Activated CD4-positive, alpha-beta memory T cell treated with anti-CD3 and anti-CD28 coated beads for 36 hours (primary cell): ENCODE measurements at regions not wholly inside any gene's neighbourhood (a gene's known extent, or its start where the extent isn't known, plus 50 kb on each side); places are given as distances from the start of the nearest gene placed in this dataset.
"Not testable (repeated sequence)": the region's sequence is repeated elsewhere in the genome, so short reads cannot be mapped to it uniquely, and the experiment has no call there.

ENCODE experiments used
- CTCF ChIA-PET: fragments of 350-600 bp; sonication (Branson Sonifier 250); formaldehyde crosslinking; loops from one replicate; lab custom pipeline; 2021; ENCODE audit warnings: antibody characterized with exemption, inconsistent platforms; lab: Charles Lee
- POLR2A ChIA-PET: fragments of 350-600 bp; sonication (Branson Sonifier 250); formaldehyde crosslinking; loops from one replicate; lab custom pipeline; 2021; ENCODE audit warnings: antibody characterized with exemption; lab: Charles Lee
- DNase-seq: peaks from one replicate; pipeline ENCODE4 v3.0.0-alpha.2; 2020
- H3K27ac Mint-ChIP-seq: one replicate; pipeline ENCODE4 v1.8.0; 2021; ENCODE audit warnings: mixed read lengths
- H3K27me3 Mint-ChIP-seq: one replicate; pipeline ENCODE4 v1.8.0; 2021; ENCODE audit warnings: mixed read lengths
- H3K36me3 Mint-ChIP-seq: one replicate; pipeline ENCODE4 v1.8.0; 2021; ENCODE audit warnings: mixed read lengths
- H3K4me1 Mint-ChIP-seq: one replicate; pipeline ENCODE4 v1.8.0; 2021; ENCODE audit warnings: low read depth, mixed read lengths
- H3K4me3 Mint-ChIP-seq: one replicate; pipeline ENCODE4 v1.8.0; 2021; ENCODE audit warnings: mild to moderate bottlenecking, mixed read lengths
- H3K9me3 Mint-ChIP-seq: one replicate; pipeline ENCODE4 v1.8.0; 2021; ENCODE audit warnings: mixed read lengths
- intact Hi-C: fragments of 100-400 bp; cut with micrococcal nuclease; formaldehyde crosslinking; loops from one replicate; pipeline ENCODE4 v1.15.1; 2023

GRCh38 chr14:53260286-53260685 lies 107.2 kb upstream of the DDHD1 start:
- Mint-ChIP-seq H3K27ac (no peak overlapping the region), H3K4me3 (no peak overlapping the region), H3K4me1 (no peaks in the 10 kb centered on the region), H3K9me3 (peaks cover 20% of the 10 kb centered on the region), H3K27me3 (no peaks in the 10 kb centered on the region), H3K36me3 (peaks cover 5% of the 10 kb centered on the region)
- DNase-seq, result no peak
- ChIA-PET POLR2A (no interaction called here), CTCF (no interaction called here)
- intact Hi-C loops, result no loop called here

GRCh38 chr14:53252141-53252540 lies 99.0 kb upstream of the DDHD1 start:
- H3K4me3 Mint-ChIP-seq, result no peak overlapping the region
- intact Hi-C loops, result no loop called here
- H3K27ac Mint-ChIP-seq, result no peak overlapping the region
- no peak for DNase-seq
- H3K36me3 Mint-ChIP-seq, result peaks cover 2% of the 10 kb centered on the region
- H3K4me1 Mint-ChIP-seq, result no peaks in the 10 kb centered on the region
- H3K9me3 Mint-ChIP-seq, result peaks cover 9% of the 10 kb centered on the region
- H3K27me3 Mint-ChIP-seq, result peaks cover 3% of the 10 kb centered on the region
- POLR2A ChIA-PET, result no interaction called here
- CTCF ChIA-PET, result no interaction called here

GRCh38 chr14:53249059-53249458 lies 95.9 kb upstream of the DDHD1 start:
- H3K27me3 Mint-ChIP-seq, result peaks cover 3% of the 10 kb centered on the region
- no peak for DNase-seq
- peaks cover 2% of the 10 kb centered on the region for H3K9me3 Mint-ChIP-seq
- ChIA-PET POLR2A (no interaction called here), CTCF (interaction anchor here (0.5 kb wide), 1 partner anchor 32 kb away, joined by 3 read pairs; no protein-coding TSS in a partner anchor)
- intact Hi-C loops, result no loop called here
- no peak overlapping the region for H3K4me3 Mint-ChIP-seq
- H3K36me3 Mint-ChIP-seq, result peaks cover 1% of the 10 kb centered on the region
- no peak overlapping the region for H3K27ac Mint-ChIP-seq
- H3K4me1 Mint-ChIP-seq, result no peaks in the 10 kb centered on the region

GRCh38 chr14:53247596-53248370 lies 94.7 kb upstream of the DDHD1 start:
- H3K4me1 Mint-ChIP-seq, result no peaks in the 10 kb centered on the region
- ChIA-PET CTCF (no interaction called here), POLR2A (no interaction called here)
- H3K4me3 Mint-ChIP-seq, result no peak overlapping the region
- intact Hi-C loops, result no loop called here
- H3K27ac Mint-ChIP-seq, result no peak overlapping the region
- peaks cover 2% of the 10 kb centered on the region for H3K27me3 Mint-ChIP-seq
- DNase-seq, result no peak
- peaks cover 10% of the 10 kb centered on the region for H3K9me3 Mint-ChIP-seq
- H3K36me3 Mint-ChIP-seq, result peaks cover under 1% of the 10 kb centered on the region

- CTCF ChIA-PET, result not testable (repeated sequence)
Measured at GRCh38 chr14:53242898-53243297, 89.8 kb upstream of the DDHD1 start.

GRCh38 chr14:53237488-53237887 lies 84.4 kb upstream of the DDHD1 start:
- intact Hi-C loops, result no loop called here
- Mint-ChIP-seq H3K4me1 (no peaks in the 10 kb centered on the region), H3K9me3 (peaks cover 8% of the 10 kb centered on the region), H3K27me3 (no peaks in the 10 kb centered on the region), H3K36me3 (peaks cover 4% of the 10 kb centered on the region), H3K4me3 (no peak overlapping the region), H3K27ac (no peak overlapping the region)
- no peak for DNase-seq
- POLR2A ChIA-PET, result no interaction called here
- CTCF ChIA-PET, result no interaction called here

More at GRCh38 chr14:53242898-53243297, 89.8 kb upstream of the DDHD1 start:
- POLR2A ChIA-PET, H3K27me3 Mint-ChIP-seq, intact Hi-C loops, H3K4me1 Mint-ChIP-seq, H3K4me3 Mint-ChIP-seq, H3K36me3 Mint-ChIP-seq, DNase-seq, H3K27ac Mint-ChIP-seq: not testable (repeated sequence)
- H3K9me3 Mint-ChIP-seq, result peaks cover 20% of the 10 kb centered on the region

- CTCF ChIA-PET, result no interaction called here
- Mint-ChIP-seq H3K4me3 (no peak overlapping the region), H3K4me1 (no peaks in the 10 kb centered on the region), H3K9me3 (peaks cover 2% of the 10 kb centered on the region), H3K27me3 (no peaks in the 10 kb centered on the region), H3K36me3 (no peaks in the 10 kb centered on the region), H3K27ac (no peak overlapping the region)
- POLR2A ChIA-PET, result no interaction called here
- DNase-seq, result no peak
- intact Hi-C loops, result no loop called here
Measured at GRCh38 chr14:53236708-53237107, 83.6 kb upstream of the DDHD1 start.

GRCh38 chr14:53231171-53231570 lies 78.0 kb upstream of the DDHD1 start:
- DNase-seq, result no peak
- Mint-ChIP-seq H3K27me3 (peaks cover 1% of the 10 kb centered on the region), H3K36me3 (peaks cover 4% of the 10 kb centered on the region), H3K4me3 (no peak overlapping the region), H3K4me1 (no peaks in the 10 kb centered on the region), H3K9me3 (peaks cover 4% of the 10 kb centered on the region), H3K27ac (no peak overlapping the region)
- intact Hi-C loops, result no loop called here
- POLR2A ChIA-PET, result no interaction called here
- CTCF ChIA-PET, result interaction anchor here (0.6 to 1.3 kb wide), 2 partner anchors 42 to 65 kb away, joined by 3 to 4 read pairs; no protein-coding TSS in a partner anchor

- no peak for DNase-seq
- ChIA-PET CTCF (no interaction called here), POLR2A (no interaction called here)
- Mint-ChIP-seq H3K9me3 (peaks cover 16% of the 10 kb centered on the region), H3K4me1 (no peaks in the 10 kb centered on the region), H3K4me3 (no peak overlapping the region), H3K27me3 (peaks cover 1% of the 10 kb centered on the region), H3K27ac (no peak overlapping the region), H3K36me3 (peaks cover 9% of the 10 kb centered on the region)
- intact Hi-C loops, result no loop called here
Measured at GRCh38 chr14:53228966-53229365, 75.8 kb upstream of the DDHD1 start.

GRCh38 chr14:53227154-53227718 lies 74.1 kb upstream of the DDHD1 start:
- Mint-ChIP-seq H3K4me3 (no peak overlapping the region), H3K36me3 (peaks cover 9% of the 10 kb centered on the region), H3K27ac (no peak overlapping the region), H3K27me3 (peaks cover 1% of the 10 kb centered on the region), H3K4me1 (no peaks in the 10 kb centered on the region), H3K9me3 (peaks cover 14% of the 10 kb centered on the region)
- intact Hi-C loops, result no loop called here
- ChIA-PET CTCF (no interaction called here), POLR2A (interaction anchor here (0.6 kb wide), 1 partner anchor 176 kb away, joined by 4 read pairs; no protein-coding TSS in a partner anchor)
- no peak for DNase-seq

GRCh38 chr14:53226553-53226952 lies 73.4 kb upstream of the DDHD1 start:
- DNase-seq, result no peak
- Mint-ChIP-seq H3K4me1 (no peaks in the 10 kb centered on the region), H3K27me3 (peaks cover 1% of the 10 kb centered on the region), H3K9me3 (peaks cover 14% of the 10 kb centered on the region), H3K4me3 (no peak overlapping the region), H3K27ac (no peak overlapping the region), H3K36me3 (peaks cover 9% of the 10 kb centered on the region)
- CTCF ChIA-PET, result no interaction called here
- POLR2A ChIA-PET, result no interaction called here
- intact Hi-C loops, result no loop called here

- intact Hi-C loops, result no loop called here
- DNase-seq, result no peak
- POLR2A ChIA-PET, result no interaction called here
- Mint-ChIP-seq H3K27ac (no peak overlapping the region), H3K4me1 (peaks cover 3% of the 10 kb centered on the region), H3K27me3 (no peaks in the 10 kb centered on the region), H3K9me3 (peaks cover 9% of the 10 kb centered on the region), H3K36me3 (peaks cover 5% of the 10 kb centered on the region), H3K4me3 (no peak overlapping the region)
- CTCF ChIA-PET, result no interaction called here
Measured at GRCh38 chr14:53220914-53221313, 67.8 kb upstream of the DDHD1 start.
